HFF-Myc (cell line): ENCODE measurements at regions not wholly inside any gene's neighbourhood (a gene's known extent, or its start where the extent isn't known, plus 50 kb on each side); places are given as distances from the start of the nearest gene placed in this dataset.

Experiments
- DNase-seq: peaks from one replicate; pipeline ENCODE4 v3.0.0-alpha.2; 2011; ENCODE audit warnings: low read depth; ENCODE audit errors: extremely low read depth
- H3K4me3 ChIP-seq: replicated peaks from 2 replicates; pipeline ENCODE4 v1.5.1; 2011; ENCODE audit warnings: low read depth, mild to moderate bottlenecking, control low read depth, low read length
- TF ChIP-seq, protein P1 (sequence below): IDR thresholded peaks from 2 replicates; pipeline ENCODE4 v1.5.1; 2012; ENCODE audit warnings: mild to moderate bottlenecking, low read depth, low read length, control low read depth; ENCODE audit errors: missing control alignments

GRCh38 chr6:139939189-139939979, 564.9 kb upstream of the CITED2 start:
- no peak for DNase-seq
- no peak overlapping the region for H3K4me3 ChIP-seq
- TF ChIP-seq, protein P1, sequence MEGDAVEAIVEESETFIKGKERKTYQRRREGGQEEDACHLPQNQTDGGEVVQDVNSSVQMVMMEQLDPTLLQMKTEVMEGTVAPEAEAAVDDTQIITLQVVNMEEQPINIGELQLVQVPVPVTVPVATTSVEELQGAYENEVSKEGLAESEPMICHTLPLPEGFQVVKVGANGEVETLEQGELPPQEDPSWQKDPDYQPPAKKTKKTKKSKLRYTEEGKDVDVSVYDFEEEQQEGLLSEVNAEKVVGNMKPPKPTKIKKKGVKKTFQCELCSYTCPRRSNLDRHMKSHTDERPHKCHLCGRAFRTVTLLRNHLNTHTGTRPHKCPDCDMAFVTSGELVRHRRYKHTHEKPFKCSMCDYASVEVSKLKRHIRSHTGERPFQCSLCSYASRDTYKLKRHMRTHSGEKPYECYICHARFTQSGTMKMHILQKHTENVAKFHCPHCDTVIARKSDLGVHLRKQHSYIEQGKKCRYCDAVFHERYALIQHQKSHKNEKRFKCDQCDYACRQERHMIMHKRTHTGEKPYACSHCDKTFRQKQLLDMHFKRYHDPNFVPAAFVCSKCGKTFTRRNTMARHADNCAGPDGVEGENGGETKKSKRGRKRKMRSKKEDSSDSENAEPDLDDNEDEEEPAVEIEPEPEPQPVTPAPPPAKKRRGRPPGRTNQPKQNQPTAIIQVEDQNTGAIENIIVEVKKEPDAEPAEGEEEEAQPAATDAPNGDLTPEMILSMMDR, result no peak

DNA sequence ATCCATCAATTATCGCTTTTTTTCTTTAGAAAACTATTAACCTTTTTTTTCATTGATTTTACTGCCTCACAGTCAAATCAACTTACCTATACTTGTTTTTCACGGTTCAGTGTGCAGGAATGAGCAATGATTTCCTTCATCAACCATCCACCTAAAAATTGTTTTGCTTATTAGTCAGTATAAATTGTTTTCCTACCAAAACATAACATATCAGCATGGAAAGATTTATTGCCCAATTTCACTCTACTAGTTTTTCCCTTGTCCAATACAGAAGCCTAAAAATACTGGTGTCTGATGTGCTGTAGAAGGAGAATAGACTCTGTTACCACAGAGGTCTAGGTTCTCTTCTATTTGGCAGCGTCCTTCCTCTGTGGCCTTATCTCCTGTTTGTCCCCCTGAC, 558.2 kb upstream of the CITED2 start:
- TF ChIP-seq, protein P1, result no peak
- no peak overlapping the region for H3K4me3 ChIP-seq
- DNase-seq, result no peak

DNA sequence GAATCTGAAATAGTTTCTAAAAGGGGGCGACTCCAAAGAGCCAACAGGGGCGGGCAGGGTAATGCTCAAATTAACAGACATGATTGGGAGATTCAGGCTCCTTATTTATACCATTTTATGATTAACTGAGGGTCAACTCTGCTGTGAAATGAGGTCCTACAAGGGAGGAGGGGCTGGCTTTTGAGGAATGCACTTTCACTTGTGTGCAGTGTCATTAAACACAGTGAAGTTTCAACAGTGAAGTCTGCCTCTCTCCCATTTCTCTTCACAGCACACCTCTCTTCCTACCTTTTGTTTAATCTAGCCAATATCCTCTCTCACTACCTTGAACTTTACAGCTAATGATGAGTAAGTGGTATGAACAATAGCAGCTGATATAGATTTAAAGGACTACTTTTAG, 557.3 kb upstream of the CITED2 start:
- TF ChIP-seq, protein P1, result no peak
- DNase-seq, result no peak
- H3K4me3 ChIP-seq, result no peak overlapping the region

DNA sequence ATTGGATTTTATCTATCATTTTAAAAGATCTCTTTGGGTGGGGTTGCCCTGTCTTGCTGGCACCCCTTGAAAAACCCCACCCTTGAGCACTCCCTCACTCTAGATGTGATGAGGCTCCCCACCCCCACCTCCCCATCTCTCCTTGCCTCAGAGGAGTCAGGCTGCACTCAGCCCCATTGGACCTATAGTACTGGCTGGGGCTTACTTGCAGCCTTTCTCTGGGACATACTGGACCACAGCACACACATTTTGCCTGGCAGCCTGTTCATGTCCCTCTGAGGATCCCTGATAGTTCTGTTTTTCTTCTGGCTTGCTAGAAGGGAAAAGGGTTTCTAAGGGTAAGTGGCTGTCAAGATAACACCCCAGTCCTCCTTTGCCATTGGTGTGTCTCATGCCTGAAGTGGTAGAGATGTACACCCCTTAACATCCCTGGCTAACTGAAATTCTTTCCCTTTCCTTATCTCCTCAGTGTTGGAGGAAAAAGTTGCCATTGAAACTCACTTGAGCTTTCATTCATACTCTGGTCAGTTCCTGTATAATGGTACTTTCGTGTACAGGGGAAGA, 553.4 kb upstream of the CITED2 start:
- no peak overlapping the region for H3K4me3 ChIP-seq

DNA sequence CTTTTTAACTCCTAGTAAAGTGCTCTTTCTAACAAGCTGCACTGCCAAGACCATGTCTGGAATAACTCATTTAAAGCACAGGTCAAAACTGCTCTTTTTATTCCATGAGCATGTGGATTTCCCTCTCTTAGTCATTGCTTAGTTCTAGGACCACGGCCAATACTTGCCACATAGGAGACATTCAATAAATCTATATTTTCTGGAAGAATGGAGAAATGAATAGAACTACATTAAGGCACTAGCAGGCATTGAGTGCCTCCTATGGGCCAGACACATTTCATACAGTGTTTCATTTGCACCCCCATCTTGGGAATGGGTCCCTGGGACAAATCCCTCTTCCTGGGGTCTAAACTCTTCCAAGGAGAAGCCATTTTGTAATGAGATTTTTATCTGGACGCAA, 552.8 kb upstream of the CITED2 start:
- TF ChIP-seq, protein P1, result no peak
- DNase-seq, result no peak
- no peak overlapping the region for H3K4me3 ChIP-seq

More for the DNA sequence above, 553.4 kb upstream of the CITED2 start:
- TF ChIP-seq, protein P1, result no peak
- DNase-seq, result no peak

DNA sequence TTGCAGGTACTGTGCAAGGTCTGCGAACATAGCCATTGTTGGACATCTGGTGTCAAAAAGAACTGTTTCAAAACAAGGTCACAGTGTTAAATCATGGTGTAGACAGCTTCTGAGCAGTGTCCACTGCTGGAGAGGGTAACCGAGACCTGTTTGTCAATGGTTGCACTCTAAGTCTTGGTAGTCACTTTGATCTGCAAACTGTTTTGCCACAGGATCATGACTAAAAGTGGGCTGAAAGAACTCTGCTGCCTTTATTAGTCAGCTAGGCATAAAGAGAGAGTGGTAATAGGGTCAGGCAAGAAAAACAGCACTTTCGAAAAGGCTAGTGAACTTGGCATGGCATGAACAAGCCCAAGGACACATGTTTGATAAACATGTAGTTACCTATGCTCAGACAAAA, 552.3 kb upstream of the CITED2 start:
- DNase-seq, result no peak
- no peak overlapping the region for H3K4me3 ChIP-seq
- TF ChIP-seq, protein P1, result no peak
